Activated naive CD8-positive, alpha-beta T cell treated with anti-CD3 and anti-CD28 coated beads, Interleukin-2, amount 10 ng/mL, durations not matched to agents 7 days and 5 days (primary cell): ENCODE measurements at regions not wholly inside any gene's neighbourhood (a gene's known extent, or its start where the extent isn't known, plus 50 kb on each side); places are given as distances from the start of the nearest gene placed in this dataset.

Experiments used
- ATAC-seq: fragments of 150-1000 bp; cut with Tn5 transposase; one replicate; pipeline ENCODE4 v1.10.0; 2021; ENCODE audit warnings: low read depth, moderate library complexity
- POLR2A ChIA-PET: fragments of 350-600 bp; sonication (Branson Sonifier 250); formaldehyde crosslinking; loops from one replicate; lab custom pipeline; 2021; ENCODE audit warnings: antibody characterized with exemption; lab: Charles Lee
- DNase-seq: peaks from one replicate; pipeline ENCODE4 v3.0.0; 2021
- H3K27ac Mint-ChIP-seq: one replicate; pipeline ENCODE4 v1.8.0; 2022; ENCODE audit warnings: mild to moderate bottlenecking, mixed read lengths
- H3K27me3 Mint-ChIP-seq: one replicate; pipeline ENCODE4 v1.8.0; 2022; ENCODE audit warnings: mild to moderate bottlenecking, moderate library complexity, mixed read lengths
- H3K36me3 Mint-ChIP-seq: one replicate; pipeline ENCODE4 v1.8.0; 2021; ENCODE audit warnings: mild to moderate bottlenecking, mixed read lengths
- H3K4me1 Mint-ChIP-seq: one replicate; pipeline ENCODE4 v1.8.0; 2021; ENCODE audit warnings: mixed read lengths
- H3K4me3 Mint-ChIP-seq: one replicate; pipeline ENCODE4 v1.8.0; 2022; ENCODE audit warnings: mild to moderate bottlenecking, moderate library complexity, mixed read lengths
- H3K9me3 Mint-ChIP-seq: one replicate; pipeline ENCODE4 v1.8.0; 2021; ENCODE audit warnings: mixed read lengths

DNA sequence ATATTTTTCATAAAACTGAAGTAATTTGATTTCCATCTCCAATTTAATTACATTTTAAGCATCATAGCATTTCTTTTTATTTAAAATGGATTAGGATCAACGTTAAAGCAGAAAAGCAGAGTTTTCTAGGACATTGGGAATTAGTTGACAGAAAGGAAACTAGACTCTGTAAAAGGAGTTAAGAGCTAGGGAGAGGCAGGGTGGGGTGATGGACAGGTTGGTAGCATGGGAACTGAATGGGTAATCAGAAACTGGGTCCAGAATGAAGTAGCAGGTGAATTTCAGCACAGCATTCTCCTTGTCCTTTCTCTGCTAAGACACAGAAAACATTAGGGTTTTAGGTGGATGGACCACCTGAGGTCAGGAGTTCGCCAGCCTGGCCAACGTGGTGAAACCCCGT, 97.6 kb downstream of the ANAPC4 start:
- peaks cover 1% of the 10 kb centered on the region for H3K27me3 Mint-ChIP-seq
- ATAC-seq (no peak), DNase-seq (no peak)
- H3K9me3 Mint-ChIP-seq = peaks cover 3% of the 10 kb centered on the region
- H3K4me3 Mint-ChIP-seq = no peak overlapping the region
- H3K4me1 Mint-ChIP-seq = no peaks in the 10 kb centered on the region
- no peak overlapping the region for H3K27ac Mint-ChIP-seq
- POLR2A ChIA-PET = no interaction called here
- H3K36me3 Mint-ChIP-seq = no peaks in the 10 kb centered on the region

DNA sequence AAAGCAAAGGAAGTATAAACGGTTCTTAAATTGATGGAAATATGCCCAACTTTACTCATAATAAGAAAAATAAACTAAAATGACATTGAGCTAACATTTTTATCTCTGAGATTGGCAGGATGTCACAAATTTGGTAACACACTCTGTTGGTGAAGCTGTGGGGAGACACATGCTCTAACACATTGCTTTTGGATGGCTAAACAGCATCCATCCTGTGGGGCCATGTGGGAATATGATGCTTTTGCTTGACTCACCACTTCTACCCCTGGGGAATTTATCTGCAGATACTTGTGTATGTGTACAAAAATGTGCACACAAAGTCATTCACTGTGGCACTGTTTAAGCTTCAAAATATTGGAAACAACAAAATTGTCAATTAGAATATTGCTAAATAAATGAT, 100.2 kb downstream of the ANAPC4 start:
- POLR2A ChIA-PET = no interaction called here
- DNase-seq = no peak
- H3K36me3 Mint-ChIP-seq = no peaks in the 10 kb centered on the region
- H3K27ac Mint-ChIP-seq = no peak overlapping the region
- no peak for ATAC-seq
- no peaks in the 10 kb centered on the region for H3K4me1 Mint-ChIP-seq
- no peaks in the 10 kb centered on the region for H3K9me3 Mint-ChIP-seq
- H3K4me3 Mint-ChIP-seq = no peak overlapping the region
- peaks cover 6% of the 10 kb centered on the region for H3K27me3 Mint-ChIP-seq

DNA sequence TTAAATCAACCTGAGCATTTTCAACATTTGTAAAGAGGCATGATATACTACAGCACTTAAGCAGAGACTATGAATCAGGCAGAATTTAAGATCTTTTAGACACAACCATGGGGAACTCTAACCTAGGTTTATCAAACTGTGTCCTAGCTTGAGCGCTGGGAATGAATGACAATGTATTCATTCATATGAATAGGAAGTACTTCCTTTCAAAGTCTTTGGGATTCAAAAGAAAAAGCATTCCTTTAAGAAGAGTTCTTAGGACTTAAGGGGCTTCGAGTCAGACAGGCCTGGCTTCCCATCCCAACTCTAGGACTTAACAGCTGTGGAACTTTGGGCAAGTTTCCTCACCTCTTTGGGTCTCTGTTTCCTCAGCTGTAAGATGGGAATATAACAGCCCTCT, 104.6 kb downstream of the ANAPC4 start:
- Mint-ChIP-seq H3K4me3 (no peak overlapping the region), H3K36me3 (no peaks in the 10 kb centered on the region), H3K27me3 (peaks cover 10% of the 10 kb centered on the region), H3K27ac (no peak overlapping the region), H3K9me3 (peaks cover 1% of the 10 kb centered on the region), H3K4me1 (no peaks in the 10 kb centered on the region)
- POLR2A ChIA-PET = no interaction called here
- ATAC-seq (no peak), DNase-seq (no peak)

DNA sequence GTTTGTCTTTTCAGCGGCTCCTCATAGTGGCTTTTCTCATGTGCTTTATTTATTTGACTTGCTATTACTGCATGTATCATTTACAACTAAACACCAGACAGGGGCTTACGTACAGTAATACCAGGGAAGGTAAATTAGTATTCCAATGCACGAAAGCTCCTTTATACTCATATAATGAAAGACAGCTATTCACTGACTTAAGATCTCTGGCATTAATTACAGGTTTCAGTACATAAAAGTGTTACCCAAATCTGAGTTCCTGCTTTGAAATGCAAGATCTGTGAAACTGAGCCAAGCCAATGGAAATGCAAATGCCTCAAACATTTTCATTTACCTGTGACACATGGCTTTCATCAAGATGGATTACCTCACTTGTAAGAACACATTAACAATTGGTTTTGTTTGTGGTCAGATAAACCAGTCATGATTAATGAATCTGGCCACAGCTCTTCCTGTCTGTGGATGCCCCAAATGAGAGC, 107.2 kb downstream of the ANAPC4 start:
- Mint-ChIP-seq H3K36me3 (no peaks in the 10 kb centered on the region), H3K27me3 (peaks cover 9% of the 10 kb centered on the region), H3K9me3 (peaks cover 9% of the 10 kb centered on the region), H3K4me1 (no peaks in the 10 kb centered on the region), H3K27ac (no peak overlapping the region), H3K4me3 (no peak overlapping the region)
- DNase-seq (no peak), ATAC-seq (no peak)
- POLR2A ChIA-PET = no interaction called here

DNA sequence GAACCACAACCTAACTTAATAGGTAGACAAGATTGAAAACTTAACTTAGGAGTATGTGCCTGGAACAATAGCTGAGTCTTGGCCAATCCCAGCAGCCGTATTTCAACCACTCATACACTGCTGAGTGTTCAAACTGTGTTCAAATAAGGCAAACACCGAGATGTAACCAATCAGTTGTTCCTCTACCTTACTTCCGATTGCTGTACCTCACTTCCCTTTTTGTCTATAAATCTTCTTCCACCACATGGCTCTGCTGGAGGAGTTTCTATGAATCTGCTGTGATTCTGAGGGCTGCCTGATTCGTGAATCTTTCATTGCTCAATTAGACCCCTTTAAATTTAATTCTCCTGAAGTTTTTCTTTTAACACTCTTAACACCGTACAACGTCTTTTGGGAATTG, 108.0 kb downstream of the ANAPC4 start:
- ATAC-seq (no peak), DNase-seq (no peak)
- H3K27me3 Mint-ChIP-seq = peaks cover 12% of the 10 kb centered on the region
- no peak overlapping the region for H3K27ac Mint-ChIP-seq
- POLR2A ChIA-PET = no interaction called here
- H3K4me3 Mint-ChIP-seq = no peak overlapping the region
- no peaks in the 10 kb centered on the region for H3K36me3 Mint-ChIP-seq
- H3K9me3 Mint-ChIP-seq = peaks cover 9% of the 10 kb centered on the region
- H3K4me1 Mint-ChIP-seq = no peaks in the 10 kb centered on the region

DNA sequence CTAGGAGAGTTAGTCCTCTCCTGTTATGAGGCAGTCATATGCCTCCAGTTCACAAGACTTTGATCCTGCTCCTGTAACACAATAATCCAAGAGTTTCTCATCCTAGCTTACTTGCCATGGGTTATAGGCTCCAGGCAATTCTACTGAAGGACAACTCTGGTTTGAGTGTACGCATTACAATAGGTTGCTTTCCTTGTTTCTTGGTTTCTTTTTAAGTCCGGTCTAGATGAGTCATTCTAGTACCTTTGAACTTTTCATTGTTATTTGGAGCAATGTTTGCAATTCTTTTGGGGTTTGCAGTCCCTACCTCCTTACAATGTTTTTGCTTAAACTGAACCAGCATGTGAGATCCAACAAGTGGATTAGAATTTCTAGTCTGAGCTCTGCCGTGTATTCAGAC, 109.1 kb downstream of the ANAPC4 start:
- no peak for ATAC-seq
- Mint-ChIP-seq H3K4me3 (no peak overlapping the region), H3K4me1 (no peaks in the 10 kb centered on the region), H3K36me3 (no peaks in the 10 kb centered on the region), H3K9me3 (peaks cover 9% of the 10 kb centered on the region), H3K27me3 (peaks cover 11% of the 10 kb centered on the region), H3K27ac (no peak overlapping the region)
- DNase-seq = no peak
- POLR2A ChIA-PET = no interaction called here

DNA sequence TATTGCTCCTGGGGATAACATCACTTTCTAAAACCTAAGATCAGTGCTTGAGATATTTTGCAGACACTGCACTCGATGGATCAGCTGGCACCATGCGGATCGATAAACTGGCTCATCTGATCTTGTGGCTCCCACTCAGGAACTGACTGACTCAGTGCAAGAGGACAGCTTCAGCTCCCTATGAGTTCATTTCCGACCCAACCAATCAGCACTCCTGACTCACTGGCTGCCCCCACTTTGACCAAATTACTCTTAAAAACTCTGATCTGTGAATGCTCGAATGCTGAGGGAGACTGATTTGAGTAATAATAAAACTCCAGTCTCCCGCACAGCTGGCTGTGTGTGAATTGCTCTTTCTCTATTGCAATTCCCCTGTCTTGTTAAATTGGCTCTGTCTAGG, 110.1 kb downstream of the ANAPC4 start:
- POLR2A ChIA-PET = no interaction called here
- no peaks in the 10 kb centered on the region for H3K4me1 Mint-ChIP-seq

DNA sequence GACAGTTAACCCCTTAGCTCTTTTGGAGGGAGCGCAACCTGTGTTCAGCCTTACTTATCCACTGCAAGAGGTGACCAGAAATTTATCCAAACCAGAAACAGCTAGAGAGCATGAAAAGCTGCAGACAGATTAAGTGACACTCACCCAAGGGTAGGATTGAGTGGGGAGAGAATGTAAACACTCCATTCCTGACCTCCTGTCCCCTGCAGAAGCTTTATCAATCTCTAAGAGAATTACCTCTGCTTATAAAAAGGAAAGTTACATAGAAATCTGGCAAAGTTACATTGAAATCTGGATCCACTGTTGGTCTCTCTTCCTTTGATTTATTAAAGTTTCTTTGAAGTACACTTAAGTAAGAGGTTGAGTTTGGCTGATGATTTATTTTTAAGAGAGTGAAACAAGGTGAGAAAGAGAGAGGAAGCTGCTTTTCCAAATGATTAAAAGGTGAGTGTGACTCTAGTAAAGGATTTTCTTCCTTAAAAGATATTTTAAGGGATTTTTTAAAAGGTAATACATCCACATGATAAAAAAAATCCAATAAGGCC, 112.3 kb downstream of the ANAPC4 start:
- ATAC-seq (no peak), DNase-seq (no peak)
- Mint-ChIP-seq H3K27ac (no peak overlapping the region), H3K4me3 (no peak overlapping the region), H3K27me3 (peaks cover 8% of the 10 kb centered on the region), H3K4me1 (no peaks in the 10 kb centered on the region), H3K9me3 (peaks cover 11% of the 10 kb centered on the region), H3K36me3 (no peaks in the 10 kb centered on the region)
- POLR2A ChIA-PET = no interaction called here

More for the DNA sequence above, 110.1 kb downstream of the ANAPC4 start:
- ATAC-seq (no peak), DNase-seq (no peak)
- Mint-ChIP-seq H3K27ac (no peak overlapping the region), H3K27me3 (peaks cover 8% of the 10 kb centered on the region), H3K36me3 (no peaks in the 10 kb centered on the region), H3K9me3 (peaks cover 11% of the 10 kb centered on the region), H3K4me3 (no peak overlapping the region)

DNA sequence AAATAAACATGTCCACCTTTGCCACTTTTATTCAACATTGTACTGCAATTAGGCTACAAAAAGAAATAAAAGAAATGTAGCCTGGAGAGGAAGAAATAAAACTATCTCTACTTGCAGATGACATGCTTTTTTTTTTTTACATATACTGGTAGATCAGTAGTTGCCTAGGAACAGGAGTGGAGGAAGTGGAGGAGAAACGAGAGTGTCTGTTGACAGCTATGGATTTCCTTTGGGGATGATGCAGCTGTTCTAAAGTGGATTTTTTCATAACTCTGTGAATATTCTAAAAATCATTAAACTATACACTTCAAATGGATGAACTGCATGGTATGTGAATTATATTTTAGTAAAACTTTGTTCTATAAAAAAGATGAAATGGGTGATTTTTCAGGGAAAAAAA, 116.4 kb downstream of the ANAPC4 start:
- Mint-ChIP-seq H3K4me1 (no peaks in the 10 kb centered on the region), H3K27ac (no peak overlapping the region)
- POLR2A ChIA-PET = no interaction called here

DNA sequence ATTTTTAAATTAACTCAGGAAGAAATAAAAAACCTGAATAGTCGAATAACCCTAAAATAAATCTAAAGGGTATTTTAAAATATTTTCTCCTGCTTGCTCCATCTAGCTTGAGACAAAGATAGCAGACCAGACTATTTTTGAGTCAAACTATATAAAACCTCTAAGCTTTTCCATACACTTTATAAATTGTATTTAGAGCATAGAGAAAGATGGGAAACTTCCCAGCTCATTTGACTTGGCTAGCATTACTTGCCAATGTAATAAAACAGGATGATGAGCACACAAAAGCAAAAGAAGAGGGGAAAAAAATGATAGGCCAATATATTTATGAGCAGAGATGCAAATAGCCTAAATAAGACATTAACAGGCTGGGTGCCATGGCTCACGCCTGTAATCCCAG, 117.1 kb downstream of the ANAPC4 start:
- Mint-ChIP-seq H3K27ac (no peak overlapping the region), H3K4me3 (no peak overlapping the region), H3K36me3 (no peaks in the 10 kb centered on the region), H3K4me1 (no peaks in the 10 kb centered on the region), H3K9me3 (peaks cover 1% of the 10 kb centered on the region), H3K27me3 (peaks cover 6% of the 10 kb centered on the region)
- DNase-seq (no peak), ATAC-seq (no peak)
- POLR2A ChIA-PET = no interaction called here

More for the DNA sequence above, 116.4 kb downstream of the ANAPC4 start:
- no peak overlapping the region for H3K4me3 Mint-ChIP-seq
- DNase-seq = no peak
- ATAC-seq = no peak
- no peaks in the 10 kb centered on the region for H3K36me3 Mint-ChIP-seq
- H3K27me3 Mint-ChIP-seq = peaks cover 6% of the 10 kb centered on the region
- peaks cover 1% of the 10 kb centered on the region for H3K9me3 Mint-ChIP-seq

DNA sequence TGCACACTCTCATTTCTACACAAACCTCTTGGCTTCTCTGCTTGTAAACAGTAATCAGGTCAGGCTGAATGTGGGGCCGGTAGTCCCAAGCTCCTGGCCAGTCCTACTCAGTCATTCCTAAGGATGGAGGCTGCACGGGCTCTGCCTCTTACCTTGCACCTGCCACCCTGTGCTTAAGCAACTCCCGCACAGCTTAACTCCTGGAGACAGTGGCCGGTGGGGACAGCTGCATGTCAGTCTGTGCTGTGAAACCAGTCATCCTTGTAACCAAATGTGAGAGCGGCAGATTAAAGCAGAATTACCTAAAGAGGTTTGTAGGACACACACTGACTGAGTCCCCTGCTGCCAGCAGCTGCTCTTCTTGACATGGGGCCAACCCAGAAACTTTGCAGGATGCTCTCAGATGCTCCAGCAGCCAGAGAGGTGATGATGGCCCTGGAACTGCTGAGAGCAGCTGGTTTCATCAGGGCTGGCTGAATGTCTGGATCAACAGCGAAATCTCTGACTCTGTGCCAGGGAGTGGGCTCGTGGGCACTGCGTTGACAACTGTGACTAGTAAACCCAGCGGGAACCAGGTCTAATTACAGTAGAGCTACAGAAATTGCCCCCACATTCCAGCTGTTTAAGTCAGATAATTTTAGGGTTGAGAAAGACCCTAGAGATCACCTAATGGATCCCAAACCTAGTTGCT, 123.7 kb downstream of the ANAPC4 start:
- POLR2A ChIA-PET = no interaction called here
- no peak for DNase-seq
- no peak overlapping the region for H3K4me3 Mint-ChIP-seq
- H3K9me3 Mint-ChIP-seq = peaks cover 1% of the 10 kb centered on the region
- no peaks in the 10 kb centered on the region for H3K27me3 Mint-ChIP-seq
- H3K4me1 Mint-ChIP-seq = no peaks in the 10 kb centered on the region
- no peak overlapping the region for H3K27ac Mint-ChIP-seq
- no peaks in the 10 kb centered on the region for H3K36me3 Mint-ChIP-seq
- no peak for ATAC-seq

DNA sequence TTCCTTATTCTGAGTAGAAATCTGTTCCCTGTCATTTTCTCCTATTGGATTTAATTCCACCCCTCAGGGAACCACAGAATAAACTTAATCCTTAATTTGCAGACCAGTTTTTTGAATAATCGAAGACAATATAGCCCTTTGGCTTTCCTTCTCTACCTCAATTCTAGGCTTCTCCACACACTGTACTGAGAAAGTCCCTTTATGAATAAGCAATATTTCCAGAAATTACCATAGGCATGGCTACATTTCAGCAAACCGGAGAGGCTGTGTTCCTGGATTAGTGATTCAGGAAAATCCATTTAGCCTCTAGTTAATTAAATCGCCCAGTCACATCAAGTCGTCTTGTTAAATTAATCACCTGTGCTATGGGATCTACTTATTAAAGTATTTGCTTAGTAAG, 125.1 kb downstream of the ANAPC4 start:
- no peaks in the 10 kb centered on the region for H3K4me1 Mint-ChIP-seq
- no peak for DNase-seq
- POLR2A ChIA-PET = no interaction called here
- H3K36me3 Mint-ChIP-seq = no peaks in the 10 kb centered on the region
- no peak for ATAC-seq
- peaks cover 1% of the 10 kb centered on the region for H3K9me3 Mint-ChIP-seq
- H3K27me3 Mint-ChIP-seq = no peaks in the 10 kb centered on the region
- H3K4me3 Mint-ChIP-seq = no peak overlapping the region
- H3K27ac Mint-ChIP-seq = no peak overlapping the region

DNA sequence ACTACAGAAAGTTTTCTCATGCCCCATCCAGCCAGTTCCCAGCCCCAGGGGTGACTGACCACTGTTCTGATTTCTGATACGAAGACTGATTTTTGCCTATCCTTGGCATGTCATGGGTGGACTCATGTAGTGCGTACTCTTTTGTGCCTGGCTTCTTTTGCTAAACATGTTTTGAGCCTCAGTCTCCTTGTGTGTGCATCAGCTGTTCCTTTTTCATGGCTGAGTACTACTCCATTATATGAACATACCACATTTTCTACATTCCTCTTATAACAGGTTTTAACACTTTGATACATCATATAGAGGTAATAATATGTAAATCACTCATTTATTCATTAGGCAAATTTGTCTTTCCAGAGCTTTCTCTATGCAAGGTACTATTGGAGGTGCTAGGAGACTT, 126.7 kb downstream of the ANAPC4 start:
- ATAC-seq (no peak), DNase-seq (no peak)
- no peaks in the 10 kb centered on the region for H3K4me1 Mint-ChIP-seq
- POLR2A ChIA-PET = no interaction called here
- H3K36me3 Mint-ChIP-seq = no peaks in the 10 kb centered on the region
- peaks cover 1% of the 10 kb centered on the region for H3K9me3 Mint-ChIP-seq
- H3K27ac Mint-ChIP-seq = no peak overlapping the region
- no peaks in the 10 kb centered on the region for H3K27me3 Mint-ChIP-seq
- no peak overlapping the region for H3K4me3 Mint-ChIP-seq

DNA sequence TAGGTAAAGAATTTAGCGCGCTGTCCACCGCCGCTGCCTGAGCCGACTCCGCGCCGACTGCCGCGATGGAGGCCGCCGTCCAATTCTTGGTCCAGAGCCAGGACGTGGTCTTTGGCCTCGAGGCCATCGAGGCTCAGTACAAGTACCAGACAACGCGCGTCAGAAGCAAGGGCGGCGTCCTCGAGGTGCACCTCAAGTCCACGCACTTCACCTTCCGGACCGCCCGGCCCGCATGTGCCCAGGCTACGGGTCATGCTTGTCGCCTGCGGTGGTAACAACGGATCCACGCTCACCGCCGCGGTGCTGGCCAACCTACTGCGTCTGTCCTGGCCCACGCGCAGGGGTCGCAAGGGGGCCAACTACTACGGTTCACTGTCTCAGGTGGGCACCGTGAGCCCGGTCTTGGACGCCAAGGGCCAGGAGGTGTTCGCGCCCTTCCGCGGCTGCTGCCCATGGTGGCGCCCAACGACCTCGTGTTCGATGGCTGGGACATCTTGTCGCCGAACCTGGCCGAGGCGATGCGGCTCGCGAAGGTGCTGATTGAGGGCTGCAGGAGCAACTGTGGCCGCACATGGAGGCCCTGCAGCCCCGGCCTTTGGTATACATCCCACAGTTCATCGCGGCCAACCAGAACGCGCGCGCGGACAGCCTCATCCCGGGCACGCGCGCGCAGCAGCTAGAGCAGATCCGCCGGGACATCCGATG, 128.0 kb downstream of the ANAPC4 start:
- DNase-seq (no peak), ATAC-seq (no peak)
- Mint-ChIP-seq H3K27ac (no peak overlapping the region), H3K27me3 (peaks cover 5% of the 10 kb centered on the region), H3K4me1 (no peaks in the 10 kb centered on the region), H3K36me3 (no peaks in the 10 kb centered on the region), H3K9me3 (peaks cover 1% of the 10 kb centered on the region), H3K4me3 (no peak overlapping the region)
- POLR2A ChIA-PET = no interaction called here
